GM19463 (cell line): ENCODE measurements at regions not wholly inside any gene's neighbourhood (a gene's known extent, or its start where the extent isn't known, plus 50 kb on each side); places are given as distances from the start of the nearest gene placed in this dataset.

Experiments used
- ATAC-seq: cut with Tn5 transposase; IDR thresholded peaks from one replicate; pipeline ENCODE4 v1.9.1; 2021; ENCODE audit warnings: mild to moderate bottlenecking, moderate library complexity; ENCODE audit not compliant: unreplicated experiment

GRCh38 chr18:38886861-38887670, 1321.5 kb upstream of the CELF4 start:
- no peak for ATAC-seq

GRCh38 chr18:38886235-38886634, 1320.6 kb upstream of the CELF4 start:
- no peak for ATAC-seq

GRCh38 chr18:38884050-38884449, 1318.5 kb upstream of the CELF4 start:
- no peak for ATAC-seq

- no peak for ATAC-seq
Observed at GRCh38 chr18:38883111-38883510, 1317.5 kb upstream of the CELF4 start.

- ATAC-seq: no peak
Observed at GRCh38 chr18:38879871-38880270, 1314.3 kb upstream of the CELF4 start.

DNA sequence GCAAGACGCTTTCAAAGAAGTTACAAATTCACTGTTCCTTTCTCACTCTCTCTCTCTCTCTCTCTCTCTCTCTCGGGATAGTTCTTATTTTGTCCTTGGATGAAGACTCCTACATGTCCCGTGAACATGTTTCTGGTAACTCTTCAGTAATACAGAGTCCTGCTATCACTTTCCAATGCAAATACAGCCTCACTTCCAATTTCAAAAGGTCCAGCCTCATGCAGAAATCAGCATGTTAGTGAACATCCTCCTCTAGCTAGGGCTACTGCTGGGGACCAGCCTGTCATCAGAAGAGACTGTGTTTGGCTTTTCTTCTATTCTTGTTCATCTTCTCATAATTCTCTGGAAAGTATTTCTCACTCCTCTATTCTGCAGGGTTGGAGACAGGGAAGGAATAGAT, 1306.7 kb upstream of the CELF4 start:
- no peak for ATAC-seq

GRCh38 chr18:38868757-38869156, 1303.2 kb upstream of the CELF4 start:
- ATAC-seq: no peak

- ATAC-seq: no peak
Observed at GRCh38 chr18:38867680-38868079, 1302.1 kb upstream of the CELF4 start.

- ATAC-seq: no peak
Observed at GRCh38 chr18:38851526-38851925, 1285.9 kb upstream of the CELF4 start.

DNA sequence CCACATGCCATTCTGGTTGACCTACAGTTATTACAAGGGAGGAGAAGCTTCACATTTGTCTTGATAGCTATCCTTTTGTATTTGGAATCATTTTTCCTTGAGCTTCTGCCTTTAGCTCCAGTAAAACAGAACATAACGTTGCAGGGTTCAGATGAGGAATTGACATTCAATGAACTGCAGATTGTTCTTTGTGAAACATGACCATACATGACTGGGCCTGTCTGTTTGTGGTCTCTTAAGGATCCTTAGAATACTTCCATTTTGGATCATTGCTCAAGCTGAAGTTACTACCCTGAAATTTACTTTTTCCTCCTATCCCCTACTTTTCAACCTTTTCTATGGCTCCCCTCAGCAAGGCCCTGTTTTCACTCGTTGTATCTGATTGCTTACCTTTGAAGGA, 1281.7 kb upstream of the CELF4 start:
- no peak for ATAC-seq

- ATAC-seq: no peak
Observed at GRCh38 chr18:38843291-38843690, 1277.7 kb upstream of the CELF4 start.

- ATAC-seq: no peak
Observed at GRCh38 chr18:38826247-38826646, 1260.6 kb upstream of the CELF4 start.

GRCh38 chr18:38811209-38811608, 1245.6 kb upstream of the CELF4 start:
- ATAC-seq: no peak

GRCh38 chr18:38810789-38811188, 1245.2 kb upstream of the CELF4 start:
- ATAC-seq: no peak

DNA sequence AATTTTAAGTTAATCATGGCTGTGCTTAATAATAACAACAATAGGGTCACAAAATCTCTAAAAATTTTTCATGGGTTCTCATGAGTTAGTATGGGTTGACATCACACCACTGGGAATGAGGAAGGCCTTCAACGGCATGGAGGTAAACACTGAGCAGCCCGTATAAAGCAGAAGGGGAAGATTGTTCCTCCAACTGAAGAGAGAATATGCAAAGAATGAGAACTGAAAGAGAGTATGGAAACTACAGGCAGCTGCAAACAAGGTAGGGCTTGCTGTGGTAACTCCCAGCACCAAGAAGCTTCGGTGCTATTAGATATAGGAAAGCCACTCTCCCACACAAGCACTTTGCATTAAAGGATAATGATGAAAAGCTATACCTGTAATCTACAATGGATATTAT, 1242.3 kb upstream of the CELF4 start:
- no peak for ATAC-seq

DNA sequence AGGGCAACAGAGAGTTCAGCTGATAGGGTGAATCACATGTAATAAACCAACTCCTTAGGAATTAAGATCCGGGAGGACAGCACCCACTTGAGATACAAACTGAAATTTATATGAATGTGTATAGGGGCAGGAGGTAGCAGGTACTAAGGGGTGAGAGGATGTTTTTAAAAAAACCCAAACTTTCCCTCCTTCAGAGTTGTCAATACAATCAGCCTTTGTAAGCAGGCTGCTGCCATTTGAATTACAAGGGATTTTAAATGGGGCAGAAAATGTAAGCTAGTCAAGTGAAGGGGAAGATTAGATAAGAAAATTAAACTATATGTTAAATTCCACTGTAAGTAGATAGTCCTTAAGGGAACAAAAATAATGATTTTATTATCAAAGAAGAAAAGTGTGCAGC, 1239.7 kb upstream of the CELF4 start:
- no peak for ATAC-seq

GRCh38 chr18:38801640-38802039, 1236.0 kb upstream of the CELF4 start:
- ATAC-seq: no peak

DNA sequence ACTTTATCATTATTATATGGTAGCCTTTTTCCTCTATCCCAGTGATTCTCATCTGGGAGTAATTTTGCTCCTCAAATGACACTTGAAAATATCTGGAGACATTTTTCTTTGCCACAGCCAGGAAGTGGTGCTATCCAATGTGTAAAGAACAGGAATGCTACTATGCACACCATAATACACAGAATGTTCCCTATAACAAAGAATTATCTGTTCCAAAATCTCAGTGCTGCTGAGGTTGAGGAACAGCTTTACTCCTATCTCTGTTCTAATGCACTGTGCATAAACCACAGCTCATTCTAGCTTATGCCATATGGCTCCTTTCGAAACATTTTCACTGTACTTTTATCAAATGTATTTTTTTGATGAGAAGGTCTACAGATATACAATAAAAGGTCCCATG, 1231.2 kb upstream of the CELF4 start:
- no peak for ATAC-seq

DNA sequence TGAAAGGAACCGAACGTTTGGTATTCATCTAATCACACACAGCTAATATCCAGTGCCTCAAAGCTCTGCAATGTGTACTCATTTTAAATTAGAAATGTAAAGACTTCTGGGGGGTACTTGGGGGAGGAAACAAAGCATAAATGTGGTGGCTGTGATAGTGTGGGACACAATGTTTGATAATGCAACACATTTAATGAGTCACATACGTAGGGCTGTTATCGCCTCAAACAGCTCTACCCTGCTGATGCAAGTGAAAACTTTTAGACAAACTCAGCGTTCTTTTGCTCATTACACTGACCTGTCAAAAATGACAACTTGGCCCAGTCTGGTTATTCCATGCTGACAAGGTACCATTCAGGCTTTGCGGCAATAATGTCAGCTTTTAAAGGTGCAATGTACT, 1227.1 kb upstream of the CELF4 start:
- ATAC-seq: no peak

DNA sequence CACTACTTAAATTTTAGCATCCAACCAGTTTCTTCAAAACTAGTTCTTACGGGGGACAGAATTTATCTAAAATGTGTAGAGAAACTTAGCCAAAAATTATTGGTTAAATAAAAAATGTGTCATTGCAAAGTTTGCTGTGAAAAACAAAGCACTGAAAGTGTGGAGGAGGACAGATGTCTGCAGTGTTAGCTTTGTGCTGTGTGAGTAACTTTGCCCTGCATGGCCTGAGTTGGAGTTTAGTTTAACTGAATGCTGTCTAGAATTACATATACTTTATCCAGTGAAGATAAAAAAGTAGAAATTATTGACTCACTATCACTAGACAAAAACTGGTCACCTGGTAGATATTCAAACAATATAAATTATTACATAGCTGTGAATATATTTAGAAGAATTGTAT, 1225.2 kb upstream of the CELF4 start:
- no peak for ATAC-seq

- ATAC-seq: no peak
Observed at GRCh38 chr18:38790303-38790702, 1224.7 kb upstream of the CELF4 start.

DNA sequence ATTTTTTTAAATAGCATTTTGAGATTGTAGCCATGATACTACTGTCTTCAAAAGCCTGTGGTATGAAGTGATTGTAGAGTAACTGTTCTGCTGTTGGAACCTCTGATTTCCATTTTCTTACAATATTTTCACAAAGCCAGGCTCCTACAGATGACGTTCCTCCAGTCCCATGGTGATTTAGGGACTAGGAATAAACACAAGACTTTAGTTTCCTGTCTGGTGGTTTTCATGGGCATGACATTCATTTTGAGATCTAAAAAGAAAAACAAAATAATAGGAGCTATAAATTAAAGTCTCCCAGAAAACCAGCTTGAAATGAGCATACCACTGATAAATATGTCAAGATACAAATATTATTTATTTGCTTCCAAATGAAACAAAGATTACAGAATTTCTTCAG, 1223.5 kb upstream of the CELF4 start:
- no peak for ATAC-seq

- no peak for ATAC-seq
Observed at GRCh38 chr18:38786906-38787305, 1221.3 kb upstream of the CELF4 start.
